A673 (cell line): ENCODE measurements at regions not wholly inside any gene's neighbourhood (a gene's known extent, or its start where the extent isn't known, plus 50 kb on each side); places are given as distances from the start of the nearest gene placed in this dataset.

ENCODE experiments used
- EZH2 ChIP-seq: fragments of 200-600 bp; sonication (generic); IDR thresholded peaks from 2 replicates; pipeline ENCODE4 v1.6.1; 2017; ENCODE audit warnings: borderline replicate concordance, low read depth, mild to moderate bottlenecking, mixed read lengths, antibody characterized with exemption, low read length; ENCODE audit not compliant: poor library complexity, severe bottlenecking
- TF ChIP-seq, protein P1 (sequence below): fragments of 300-800, 200-600 bp; sonication (generic); conservative IDR thresholded peaks from 2 replicates; pipeline ENCODE4 v1.5.1; 2017; ENCODE audit warnings: low read depth, mild to moderate bottlenecking, antibody characterized with exemption, low read length, moderate library complexity, mixed read lengths

- TF ChIP-seq, protein P1, sequence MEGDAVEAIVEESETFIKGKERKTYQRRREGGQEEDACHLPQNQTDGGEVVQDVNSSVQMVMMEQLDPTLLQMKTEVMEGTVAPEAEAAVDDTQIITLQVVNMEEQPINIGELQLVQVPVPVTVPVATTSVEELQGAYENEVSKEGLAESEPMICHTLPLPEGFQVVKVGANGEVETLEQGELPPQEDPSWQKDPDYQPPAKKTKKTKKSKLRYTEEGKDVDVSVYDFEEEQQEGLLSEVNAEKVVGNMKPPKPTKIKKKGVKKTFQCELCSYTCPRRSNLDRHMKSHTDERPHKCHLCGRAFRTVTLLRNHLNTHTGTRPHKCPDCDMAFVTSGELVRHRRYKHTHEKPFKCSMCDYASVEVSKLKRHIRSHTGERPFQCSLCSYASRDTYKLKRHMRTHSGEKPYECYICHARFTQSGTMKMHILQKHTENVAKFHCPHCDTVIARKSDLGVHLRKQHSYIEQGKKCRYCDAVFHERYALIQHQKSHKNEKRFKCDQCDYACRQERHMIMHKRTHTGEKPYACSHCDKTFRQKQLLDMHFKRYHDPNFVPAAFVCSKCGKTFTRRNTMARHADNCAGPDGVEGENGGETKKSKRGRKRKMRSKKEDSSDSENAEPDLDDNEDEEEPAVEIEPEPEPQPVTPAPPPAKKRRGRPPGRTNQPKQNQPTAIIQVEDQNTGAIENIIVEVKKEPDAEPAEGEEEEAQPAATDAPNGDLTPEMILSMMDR, result no peak
- no peak for TF ChIP-seq EZH2
Observed at GRCh38 chr16:6492742-6493141, 839.9 kb upstream of the RBFOX1 start.
